ENCODE measurements at regions not wholly inside any gene's neighbourhood (a gene's known extent, or its start where the extent isn't known, plus 50 kb on each side); places are given as distances from the start of the nearest gene placed in this dataset.

- TF ChIP-seq CTCF (IDR thresholded peaks at IDR 0.05) = no peak
- no peak for TF ChIP-seq EZH2 (IDR thresholded peaks at IDR 0.05)
These were observed 348.5 kb downstream of the DNAH5 start for GRCh38 chr5:13595978-13596377.
